HCT116 (cell line): ENCODE measurements at regions not wholly inside any gene's neighbourhood (a gene's known extent, or its start where the extent isn't known, plus 50 kb on each side); places are given as distances from the start of the nearest gene placed in this dataset.

Experiments used
- CTCF ChIP-seq, 3 experiments: fragments of 200-600 bp in 1 of 3; sonication (generic) in 1 of 3; IDR thresholded peaks in 2 of 3; conservative IDR thresholded peaks in 1 of 3; 2 replicates each; pipeline ENCODE4 v1.5.1; 2012 to 2017; ENCODE audit warnings: low read depth in 2 of 3, low read length in 2 of 3, antibody characterized with exemption in 1 of 3, borderline replicate concordance in 1 of 3, control low read depth in 1 of 3, mild to moderate bottlenecking in 1 of 3, mixed read lengths in 1 of 3, mixed run types in 1 of 3, moderate library complexity in 1 of 3; ENCODE audit not compliant: insufficient read depth in 1 of 3
- EZH2phosphoT487 ChIP-seq: fragments of 200-600 bp; IDR thresholded peaks from 2 replicates; pipeline ENCODE4 v1.6.1; 2018; ENCODE audit warnings: antibody characterized with exemption, borderline replicate concordance
- TCF7L2 ChIP-seq: IDR thresholded peaks from 2 replicates; pipeline ENCODE4 v1.7.0; 2011; ENCODE audit warnings: borderline replicate concordance, inconsistent platforms; ENCODE audit not compliant: insufficient read depth, insufficient read length; ENCODE audit errors: extremely low read depth

- TF ChIP-seq EZH2phosphoT487 (no peak), CTCF (IDR thresholded peaks at IDR 0.05 in 2 of 3, conservative IDR thresholded peaks at IDR 0.05 in 1 of 3; ENCODE audit: borderline replicate concordance in 1 of 3, insufficient read depth in 1 of 3, low read depth in 2 of 3, low read length in 2 of 3) (no peak), TCF7L2 (no peak)
Measured at GRCh38 chr2:19667536-19667949, 234.2 kb downstream of the TTC32 start.
